H9 (cell line): ENCODE measurements at regions not wholly inside any gene's neighbourhood (a gene's known extent, or its start where the extent isn't known, plus 50 kb on each side); places are given as distances from the start of the nearest gene placed in this dataset.

Experiments
- DNase-seq: peaks from one replicate; pipeline ENCODE4 v3.0.0-alpha.2; 2017
- H2AFZ ChIP-seq: one replicate; pipeline ENCODE4 v1.6.1; 2013; ENCODE audit warnings: mild to moderate bottlenecking, low read length, control low read depth, moderate library complexity
- H2AK5ac ChIP-seq: 2 replicates; pipeline ENCODE4 v1.6.1; 2013; ENCODE audit warnings: low read length, control low read depth, mixed read lengths; ENCODE audit not compliant: insufficient read length
- H2BK120ac ChIP-seq: one replicate; pipeline ENCODE4 v1.6.1; 2013; ENCODE audit warnings: low read depth, mild to moderate bottlenecking, low read length, control low read depth, inconsistent platforms; ENCODE audit not compliant: poor library complexity, severe bottlenecking
- H2BK12ac ChIP-seq: 2 replicates; pipeline ENCODE4 v1.6.1; 2013; ENCODE audit warnings: low read length, control low read depth, mixed read lengths, low read depth; ENCODE audit not compliant: insufficient read length
- H2BK15ac ChIP-seq: 2 replicates; pipeline ENCODE4 v1.6.1; 2013; ENCODE audit warnings: low read depth, low read length, control low read depth
- H2BK20ac ChIP-seq: one replicate; pipeline ENCODE4 v1.6.1; 2013; ENCODE audit warnings: low read depth, mild to moderate bottlenecking, low read length, control low read depth, inconsistent platforms; ENCODE audit not compliant: poor library complexity, severe bottlenecking
- H2BK5ac ChIP-seq: 2 replicates; pipeline ENCODE4 v1.6.1; 2013; ENCODE audit warnings: low read length, control low read depth, mixed read lengths; ENCODE audit not compliant: insufficient read length
- H3K14ac ChIP-seq: 2 replicates; pipeline ENCODE4 v1.6.1; 2013; ENCODE audit warnings: low read length, control low read depth; ENCODE audit not compliant: insufficient read depth
- H3K18ac ChIP-seq: 2 replicates; pipeline ENCODE4 v1.6.1; 2013; ENCODE audit warnings: low read depth, mild to moderate bottlenecking, mixed read lengths, low read length, control low read depth; ENCODE audit not compliant: insufficient read length
- H3K23ac ChIP-seq: 2 replicates; pipeline ENCODE4 v1.6.1; 2013; ENCODE audit warnings: low read length, control low read depth, mixed read lengths, low read depth; ENCODE audit not compliant: insufficient read length
- H3K23me2 ChIP-seq: 2 replicates; pipeline ENCODE4 v1.6.1; 2013; ENCODE audit warnings: low read depth, mild to moderate bottlenecking, mixed read lengths, low read length, control low read depth; ENCODE audit not compliant: insufficient read length, poor library complexity, severe bottlenecking
- H3K27ac ChIP-seq: 2 replicates; pipeline ENCODE4 v1.5.1; 2013; ENCODE audit warnings: low read length, control low read depth, mixed read lengths, low read depth; ENCODE audit not compliant: insufficient read length
- H3K27me3 ChIP-seq: 2 replicates; pipeline ENCODE4 v1.6.1; 2013; ENCODE audit warnings: low read length, control low read depth, inconsistent platforms; ENCODE audit not compliant: insufficient read depth
- H3K4ac ChIP-seq: 2 replicates; pipeline ENCODE4 v1.6.1; 2013; ENCODE audit warnings: low read depth, mild to moderate bottlenecking, control low read depth, inconsistent platforms, low read length, moderate library complexity
- H3K4me1 ChIP-seq: 2 replicates; pipeline ENCODE4 v1.6.1; 2013; ENCODE audit warnings: low read length, control low read depth, inconsistent platforms; ENCODE audit not compliant: insufficient read depth
- H3K4me2 ChIP-seq: 2 replicates; pipeline ENCODE4 v1.6.1; 2013; ENCODE audit warnings: low read length, control low read depth, mixed read lengths; ENCODE audit not compliant: insufficient read length, insufficient read depth
- H3K56ac ChIP-seq: 2 replicates; pipeline ENCODE4 v1.6.1; 2013; ENCODE audit warnings: low read depth, mild to moderate bottlenecking, mixed read lengths, low read length, control low read depth; ENCODE audit not compliant: insufficient read length
- H3K79me1 ChIP-seq: 2 replicates; pipeline ENCODE4 v1.6.1; 2013; ENCODE audit warnings: low read depth, mild to moderate bottlenecking, moderate library complexity, low read length, control low read depth, inconsistent platforms; ENCODE audit not compliant: insufficient read depth, poor library complexity, severe bottlenecking
- H3K79me2 ChIP-seq: 2 replicates; pipeline ENCODE4 v1.6.1; 2013; ENCODE audit warnings: low read length, control low read depth, inconsistent platforms; ENCODE audit not compliant: insufficient read depth
- H3K9ac ChIP-seq: 2 replicates; pipeline ENCODE4 v1.6.1; 2013; ENCODE audit warnings: low read length, control low read depth, mixed read lengths; ENCODE audit not compliant: insufficient read length; ENCODE audit errors: extremely low read depth
- H3K9me3 ChIP-seq: one replicate; pipeline ENCODE4 v1.6.1; 2013; ENCODE audit warnings: low read depth, low read length, inconsistent platforms; ENCODE audit not compliant: control insufficient read depth
- H3T11ph ChIP-seq: one replicate; pipeline ENCODE4 v1.6.1; 2013; ENCODE audit warnings: mild to moderate bottlenecking, low read length, control low read depth, inconsistent platforms
- H4K20me1 ChIP-seq: one replicate; pipeline ENCODE4 v1.6.1; 2013; ENCODE audit not compliant: control insufficient read depth, insufficient read length, insufficient read depth
- H4K5ac ChIP-seq: 2 replicates; pipeline ENCODE4 v1.6.1; 2013; ENCODE audit warnings: low read depth, mild to moderate bottlenecking, mixed read lengths, low read length, control low read depth; ENCODE audit not compliant: insufficient read length
- H4K8ac ChIP-seq: replicated peaks from 2 replicates; pipeline ENCODE4 v1.6.1; 2013; ENCODE audit warnings: low read length, control low read depth, mixed read lengths, low read depth; ENCODE audit not compliant: insufficient read length
- H4K91ac ChIP-seq: 2 replicates; pipeline ENCODE4 v1.6.1; 2013; ENCODE audit warnings: low read depth, mild to moderate bottlenecking, moderate library complexity, mixed read lengths, low read length, control low read depth; ENCODE audit not compliant: insufficient read length
- H3K27ac Mint-ChIP-seq, 3 experiments: 2 replicates in 2 of 3; 3 replicates in 1 of 3; pipeline ENCODE4 v1.8.0; 2020 to 2021; ENCODE audit warnings: mixed read lengths in 3 of 3, mild to moderate bottlenecking in 1 of 3, moderate library complexity in 1 of 3
- H3K27me3 Mint-ChIP-seq: 2 replicates; pipeline ENCODE4 v1.8.0; 2021; ENCODE audit warnings: low read depth, mild to moderate bottlenecking, moderate library complexity, mixed read lengths
- H3K36me3 Mint-ChIP-seq, 3 experiments: 2 replicates in 2 of 3; 3 replicates in 1 of 3; pipeline ENCODE4 v1.8.0; 2020 to 2021; ENCODE audit warnings: low read depth in 3 of 3, mixed read lengths in 3 of 3; ENCODE audit not compliant: insufficient read depth in 1 of 3
- H3K4me1 Mint-ChIP-seq, 2 experiments: 2 replicates each; pipeline ENCODE4 v1.8.0; 2020; ENCODE audit warnings: mixed read lengths in 2 of 2
- H3K4me3 Mint-ChIP-seq, 2 experiments: 2 replicates in 1 of 2; 3 replicates in 1 of 2; pipeline ENCODE4 v1.8.0; 2020 to 2021; ENCODE audit warnings: mild to moderate bottlenecking in 2 of 2, mixed read lengths in 2 of 2, moderate library complexity in 1 of 2
- H3K9me3 Mint-ChIP-seq, 2 experiments: 2 replicates in 1 of 2; 3 replicates in 1 of 2; pipeline ENCODE4 v1.8.0; 2020; ENCODE audit warnings: mild to moderate bottlenecking in 2 of 2, mixed read lengths in 2 of 2, moderate library complexity in 1 of 2
- CTCF ChIP-seq: fragments of 200-600 bp; sonication (generic); conservative IDR thresholded peaks from 3 replicates; pipeline ENCODE4 v1.8.0; 2021; ENCODE audit warnings: antibody characterized with exemption, mild to moderate bottlenecking
- WGBS: extraction: QIAGEN DNeasy Blood & Tissue Kit; methylation state at CpG from one replicate; pipeline ENCODE4 v1.1.7; 2013; ENCODE audit warnings: missing lambda C conversion rate, low lambda C conversion rate, mixed read lengths; ENCODE audit not compliant: insufficient read length; ENCODE audit errors: extremely low coverage; 5-methylcytosine and 5-hydroxymethylcytosine counted together

- Histone ChIP-seq H3K18ac (no peak overlapping the region), H2AK5ac (no peak overlapping the region), H3K27ac (no peak overlapping the region), H3K9me3 (no peaks in the 10 kb centered on the region), H4K20me1 (no peaks in the 10 kb centered on the region), H2BK12ac (no peak overlapping the region), H2AFZ (no peak overlapping the region), H4K5ac (no peak overlapping the region), H3K9ac (no peak overlapping the region), H3K56ac (no peak overlapping the region), H3K14ac (no peak overlapping the region), H3K4me1 (no peaks in the 10 kb centered on the region), H3K4ac (no peak overlapping the region), H3K79me1 (no peaks in the 10 kb centered on the region), H3K4me2 (no peak overlapping the region), H2BK120ac (no peak overlapping the region), H3K23ac (no peak overlapping the region), H2BK5ac (no peak overlapping the region), H2BK20ac (no peak overlapping the region), H3K27me3 (no peaks in the 10 kb centered on the region), H2BK15ac (no peak overlapping the region), H4K8ac (no peak overlapping the region), H3T11ph (no peak overlapping the region), H3K79me2 (no peaks in the 10 kb centered on the region), H3K23me2 (no peaks in the 10 kb centered on the region), H4K91ac (no peak overlapping the region)
- Mint-ChIP-seq H3K27ac (no peak overlapping the region), H3K36me3 (no peaks in the 10 kb centered on the region), H3K4me3 (no peak overlapping the region), H3K4me1 (peaks cover 0 to 2% of the 10 kb centered on the region in 2 experiments; a peak in 1 of 4 replicates), H3K27me3 (no peaks in the 10 kb centered on the region), H3K9me3 (no peaks in the 10 kb centered on the region)
- no peak for DNase-seq
- no CpG with 5 or more reads among the region's 1 CpG for WGBS
- TF ChIP-seq CTCF, result no peak
Measured at GRCh38 chr2:52537588-52537987, 1230.0 kb upstream of the CHAC2 start.
